HEK293T (cell line): ENCODE measurements at regions not wholly inside any gene's neighbourhood (a gene's known extent, or its start where the extent isn't known, plus 50 kb on each side); places are given as distances from the start of the nearest gene placed in this dataset.

Source experiments
- HDGF ChIP-seq: fragments of 450-650 bp; IDR thresholded peaks from 2 replicates; pipeline ENCODE4 v1.6.1; 2017; ENCODE audit warnings: antibody characterized with exemption, borderline replicate concordance
- SP1 ChIP-seq: fragments of 450-650 bp; IDR thresholded peaks from 2 replicates; pipeline ENCODE4 v1.6.1; 2017

DNA sequence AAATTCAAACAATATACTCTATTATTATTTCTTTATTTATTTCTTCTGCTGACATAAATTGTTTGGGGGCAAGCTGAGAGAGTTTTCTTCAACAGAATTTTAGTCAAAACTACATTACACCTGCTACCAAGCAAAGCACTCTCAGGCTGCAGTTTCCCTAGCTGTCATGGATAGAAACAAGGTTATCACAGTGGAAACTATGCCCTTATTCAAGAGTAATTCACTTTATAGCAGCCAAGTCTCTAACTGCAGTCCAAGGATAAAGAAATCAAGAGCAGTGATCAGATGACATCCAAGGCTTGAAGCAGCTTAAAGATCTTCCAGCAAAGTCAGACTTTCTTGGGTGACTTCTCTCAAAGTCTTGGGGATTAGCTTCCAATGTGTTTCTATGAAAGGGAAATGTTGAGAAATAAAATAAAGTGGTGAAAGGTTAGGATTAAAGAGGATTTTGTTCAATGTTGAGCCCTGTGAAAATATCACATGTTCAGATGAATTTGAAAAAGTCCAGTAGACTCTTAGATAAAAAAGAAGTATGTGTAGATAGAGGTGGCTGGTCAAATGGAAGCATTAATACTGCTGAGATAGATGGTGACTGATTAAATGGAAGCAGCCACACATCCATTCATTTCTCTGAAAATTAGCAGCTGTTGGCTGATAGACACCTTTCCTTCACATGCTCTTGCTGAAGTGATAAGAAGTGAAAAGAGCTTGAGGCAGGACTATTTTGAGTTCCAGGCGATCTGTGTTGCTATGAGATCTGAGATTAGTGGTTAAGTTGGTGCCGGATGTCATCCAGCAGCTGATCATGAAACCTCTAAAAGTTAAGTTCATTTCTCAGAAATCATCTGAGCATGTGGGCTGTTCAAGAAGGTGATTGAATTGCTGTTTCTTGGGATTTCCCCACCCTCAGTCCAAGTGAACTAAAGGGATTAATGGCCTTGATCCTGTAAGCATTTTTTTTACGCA lies 257.8 kb upstream of the BTG1 start:
- no peak for TF ChIP-seq SP1
- TF ChIP-seq HDGF = no peak
